ENCODE measurements at regions not wholly inside any gene's neighbourhood (a gene's known extent, or its start where the extent isn't known, plus 50 kb on each side); places are given as distances from the start of the nearest gene placed in this dataset.

- Histone ChIP-seq H4K20me1 (ENCODE audit: insufficient read depth, low read length) (no peaks in the 10 kb centered on the region), H3K9me3 (ENCODE audit: insufficient read depth, low read length) (no peaks in the 10 kb centered on the region), H3K36me3 (replicated peaks; ENCODE audit: low read depth, low read length) (no peaks in the 10 kb centered on the region), H3K4me1 (ENCODE audit: low read length) (peaks cover 26% of the 10 kb centered on the region), H3K79me2 (ENCODE audit: low read length) (no peaks in the 10 kb centered on the region), H3K27ac (ENCODE audit: low read length) (no peak overlapping the region), H3K4me3 (ENCODE audit: low read length) (peak overlapping the region; percentile 66), H3K27me3 (ENCODE audit: low read depth, low read length) (peaks cover 20% of the 10 kb centered on the region), H3K9ac (ENCODE audit: low read length) (no peak overlapping the region), H3K4me2 (ENCODE audit: low read length) (peak overlapping the region; percentile 85), H2AFZ (ENCODE audit: low read depth, low read length) (peak overlapping the region; percentile 80)
- no peak for TF ChIP-seq EZH2phosphoT487 (IDR thresholded peaks at IDR 0.05; ENCODE audit: low read depth)
- TF ChIP-seq CTCF (IDR thresholded peaks at IDR 0.05; ENCODE audit: low read depth, low read length): peak; percentile 78
Observed at GRCh38 chr4:71184195-71184781, 154.5 kb upstream of the SLC4A4 start.

- TF ChIP-seq EZH2phosphoT487 (IDR thresholded peaks at IDR 0.05; ENCODE audit: low read depth) (no peak), CTCF (IDR thresholded peaks at IDR 0.05; ENCODE audit: low read depth, low read length) (no peak)
- Histone ChIP-seq H3K4me3 (ENCODE audit: low read length) (peak overlapping the region; percentile 66; the same call in 1 of the 2 replicates), H3K4me1 (ENCODE audit: low read length) (peaks cover 26% of the 10 kb centered on the region), H3K9me3 (ENCODE audit: insufficient read depth, low read length) (no peaks in the 10 kb centered on the region), H3K9ac (ENCODE audit: low read length) (no peak overlapping the region), H2AFZ (ENCODE audit: low read depth, low read length) (no peak overlapping the region), H3K79me2 (ENCODE audit: low read length) (no peaks in the 10 kb centered on the region), H3K4me2 (ENCODE audit: low read length) (peak overlapping the region; percentile 85), H3K36me3 (replicated peaks; ENCODE audit: low read depth, low read length) (no peaks in the 10 kb centered on the region), H4K20me1 (ENCODE audit: insufficient read depth, low read length) (no peaks in the 10 kb centered on the region), H3K27me3 (ENCODE audit: low read depth, low read length) (peaks cover 20% of the 10 kb centered on the region), H3K27ac (ENCODE audit: low read length) (no peak overlapping the region)
Observed at GRCh38 chr4:71185037-71185436, 153.8 kb upstream of the SLC4A4 start.

- H3K4me2 ChIP-seq (ENCODE audit: low read length): peak overlapping the region; percentile 81
- peak overlapping the region; percentile 75 for H2AFZ ChIP-seq (ENCODE audit: low read depth, low read length)
Observed at GRCh38 chr4:71186257-71186565, 152.6 kb upstream of the SLC4A4 start.

More at GRCh38 chr4:71186257-71186565, 152.6 kb upstream of the SLC4A4 start:
- TF ChIP-seq CTCF (IDR thresholded peaks at IDR 0.05; ENCODE audit: low read depth, low read length): no peak
- no peak for TF ChIP-seq EZH2phosphoT487 (IDR thresholded peaks at IDR 0.05; ENCODE audit: low read depth)
- Histone ChIP-seq H3K4me3 (ENCODE audit: low read length) (peak overlapping the region; percentile 82), H3K27ac (ENCODE audit: low read length) (no peak overlapping the region), H3K36me3 (replicated peaks; ENCODE audit: low read depth, low read length) (no peaks in the 10 kb centered on the region), H3K79me2 (ENCODE audit: low read length) (no peaks in the 10 kb centered on the region), H4K20me1 (ENCODE audit: insufficient read depth, low read length) (no peaks in the 10 kb centered on the region), H3K4me1 (ENCODE audit: low read length) (peaks cover 26% of the 10 kb centered on the region), H3K9me3 (ENCODE audit: insufficient read depth, low read length) (no peaks in the 10 kb centered on the region), H3K27me3 (ENCODE audit: low read depth, low read length) (peaks cover 23% of the 10 kb centered on the region), H3K9ac (ENCODE audit: low read length) (peak overlapping the region; percentile 44)

Measured in OCI-LY3 (cell line).